Activated T-cell treated with anti-CD3 and anti-CD28 coated beads for 48 hours (primary cell): ENCODE measurements at regions not wholly inside any gene's neighbourhood (a gene's known extent, or its start where the extent isn't known, plus 50 kb on each side); places are given as distances from the start of the nearest gene placed in this dataset.
"Not testable (repeated sequence)": the region's sequence is repeated elsewhere in the genome, so short reads cannot be mapped to it uniquely, and the experiment has no call there.

ENCODE experiments used
- DNase-seq: peaks from one replicate; pipeline ENCODE4 v3.0.0-alpha.2; 2020; ENCODE audit warnings: low read depth

- no peak for DNase-seq
These were observed 68.6 kb upstream of the CCND1 start for GRCh38 chr11:69572233-69572860.

- no peak for DNase-seq
These were observed 68.1 kb upstream of the CCND1 start for GRCh38 chr11:69572861-69573260.

- no peak for DNase-seq
These were observed 67.0 kb upstream of the CCND1 start for GRCh38 chr11:69573761-69574607.

- DNase-seq = no peak
These were observed 66.2 kb upstream of the CCND1 start for GRCh38 chr11:69574608-69575255.

- DNase-seq = no peak
These were observed 65.5 kb upstream of the CCND1 start for GRCh38 chr11:69575296-69576068.

GRCh38 chr11:69576069-69576782 lies 64.7 kb upstream of the CCND1 start:
- DNase-seq = no peak

- no peak for DNase-seq
These were observed 62.8 kb upstream of the CCND1 start for GRCh38 chr11:69578167-69578566.

GRCh38 chr11:69580529-69580928 lies 60.4 kb upstream of the CCND1 start:
- DNase-seq = no peak

GRCh38 chr11:69582756-69583467 lies 58.0 kb upstream of the CCND1 start:
- DNase-seq = no peak

- DNase-seq = no peak
These were observed 56.8 kb upstream of the CCND1 start for GRCh38 chr11:69584160-69584559.

- DNase-seq = no peak
These were observed 55.6 kb upstream of the CCND1 start for GRCh38 chr11:69585385-69585784.

GRCh38 chr11:69587454-69588090 lies 53.4 kb upstream of the CCND1 start:
- no peak for DNase-seq

- DNase-seq = no peak
These were observed 52.7 kb upstream of the CCND1 start for GRCh38 chr11:69588270-69588669.

- DNase-seq = not testable (repeated sequence)
These were observed 50.9 kb upstream of the CCND1 start for GRCh38 chr11:69590088-69590487.
